IPS-NIHi11 (cell line): ENCODE measurements at regions not wholly inside any gene's neighbourhood (a gene's known extent, or its start where the extent isn't known, plus 50 kb on each side); places are given as distances from the start of the nearest gene placed in this dataset.
A peak's percentile ranks its signal among the peaks of the same experiment; 100 is the strongest.

Source experiments
- DNase-seq: peaks from one replicate; pipeline ENCODE4 v3.0.0; 2012; ENCODE audit warnings: mixed read lengths, low spot score

DNA sequence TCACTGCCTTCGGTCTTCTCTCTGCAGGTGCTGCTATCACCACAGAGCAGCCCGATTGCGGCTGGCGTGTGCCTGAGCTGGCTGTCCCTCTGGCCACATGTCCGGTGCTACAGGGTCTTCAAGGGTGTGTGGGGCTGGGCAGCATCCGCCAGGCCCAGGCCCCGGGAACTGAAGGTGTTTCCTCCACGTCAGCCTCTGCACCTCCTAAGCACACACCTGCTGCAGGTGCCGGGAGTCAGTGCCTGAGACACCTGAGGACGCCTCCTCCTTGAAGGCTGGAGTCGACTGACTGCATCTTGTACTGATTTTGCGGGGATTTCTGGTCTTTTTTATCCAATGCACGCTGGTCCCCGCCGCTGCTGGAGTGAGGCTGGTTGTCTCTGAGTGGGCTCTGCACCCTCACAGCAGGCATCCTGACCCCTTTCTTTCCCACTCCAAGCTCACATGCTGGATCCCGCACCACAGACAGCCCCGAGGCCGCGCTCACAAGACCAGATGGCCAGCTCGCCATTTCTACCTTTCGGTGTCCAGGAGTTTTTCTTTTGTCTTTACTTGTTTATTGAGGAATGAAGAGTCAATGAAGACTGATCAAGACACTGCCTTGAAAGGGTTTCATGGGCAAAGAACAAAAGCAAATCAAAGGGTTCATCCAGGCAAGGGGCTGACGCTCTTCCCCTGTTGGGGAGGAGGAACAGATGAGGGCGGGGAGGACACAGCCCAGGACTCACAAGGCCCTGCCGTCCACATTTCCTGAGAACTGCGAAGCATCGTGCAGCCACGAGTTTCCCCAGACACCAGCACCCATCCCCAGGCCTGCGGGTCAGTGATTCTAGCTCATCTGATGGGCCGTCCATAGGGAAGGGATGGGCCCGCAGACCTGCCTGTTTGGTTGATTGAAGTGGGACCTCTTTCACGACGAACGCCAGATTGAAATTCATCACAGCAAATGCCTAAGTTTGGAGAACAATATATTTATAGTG, 203.8 kb upstream of the SOX1 start:
- no peak for DNase-seq

DNA sequence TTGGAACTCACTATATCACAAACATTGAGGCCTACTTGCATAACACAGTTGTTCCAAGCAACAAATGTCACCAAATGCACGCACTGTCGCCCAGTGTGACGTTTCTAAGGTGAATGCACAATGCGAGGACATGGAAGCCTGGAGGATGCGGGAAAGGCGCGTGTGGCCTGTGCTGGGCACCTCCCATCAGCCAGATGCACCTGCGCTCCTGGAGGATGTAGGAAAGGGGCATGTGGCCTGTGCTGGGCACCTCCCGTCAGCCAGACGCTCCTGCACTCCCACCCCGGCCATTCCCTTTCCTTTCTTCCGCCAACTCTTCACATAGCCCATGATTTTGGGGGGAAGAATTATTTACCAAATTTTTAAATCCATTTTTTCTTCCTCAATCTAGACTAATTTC, 202.4 kb upstream of the SOX1 start:
- DNase-seq, result no peak

DNA sequence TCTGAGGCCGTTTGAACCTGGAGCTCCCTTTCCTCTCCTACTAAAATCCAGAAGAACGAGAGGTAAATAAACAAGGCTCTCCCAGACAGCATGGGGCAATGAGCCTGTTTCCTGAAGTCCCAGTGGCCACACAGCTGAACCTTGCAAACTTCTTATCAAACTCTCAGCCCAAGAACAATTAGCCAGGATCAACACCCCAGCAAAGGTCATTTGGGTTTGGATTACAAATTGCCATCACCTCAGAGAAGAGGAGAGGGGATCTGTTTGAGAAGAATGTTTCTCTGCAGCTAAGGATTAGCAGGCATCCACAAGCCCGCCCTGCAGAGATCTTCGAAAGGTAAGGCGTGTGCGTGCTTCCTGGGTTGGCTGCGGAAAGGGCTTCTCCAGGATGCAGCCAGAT, 201.9 kb upstream of the SOX1 start:
- no peak for DNase-seq

DNA sequence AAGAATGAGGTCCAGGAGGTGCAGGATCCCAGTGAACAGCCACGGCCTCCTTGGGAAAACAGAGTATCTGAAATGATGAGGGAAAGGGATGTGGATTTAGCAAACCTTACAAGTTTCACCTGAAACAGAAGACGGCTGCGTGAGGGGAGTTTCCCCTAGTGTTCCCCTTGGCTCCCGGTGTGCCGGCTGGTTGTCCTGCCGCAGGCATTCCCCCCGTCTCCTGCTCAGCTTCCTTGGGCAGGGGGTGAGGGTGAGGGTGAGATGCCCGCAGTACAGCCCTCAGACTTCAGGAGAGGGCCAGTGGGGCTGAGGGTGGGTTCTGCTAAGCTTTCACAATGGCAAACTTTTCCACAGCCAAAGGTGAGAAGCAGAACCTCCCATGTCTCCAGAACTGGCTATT, 201.1 kb upstream of the SOX1 start:
- no peak for DNase-seq

DNA sequence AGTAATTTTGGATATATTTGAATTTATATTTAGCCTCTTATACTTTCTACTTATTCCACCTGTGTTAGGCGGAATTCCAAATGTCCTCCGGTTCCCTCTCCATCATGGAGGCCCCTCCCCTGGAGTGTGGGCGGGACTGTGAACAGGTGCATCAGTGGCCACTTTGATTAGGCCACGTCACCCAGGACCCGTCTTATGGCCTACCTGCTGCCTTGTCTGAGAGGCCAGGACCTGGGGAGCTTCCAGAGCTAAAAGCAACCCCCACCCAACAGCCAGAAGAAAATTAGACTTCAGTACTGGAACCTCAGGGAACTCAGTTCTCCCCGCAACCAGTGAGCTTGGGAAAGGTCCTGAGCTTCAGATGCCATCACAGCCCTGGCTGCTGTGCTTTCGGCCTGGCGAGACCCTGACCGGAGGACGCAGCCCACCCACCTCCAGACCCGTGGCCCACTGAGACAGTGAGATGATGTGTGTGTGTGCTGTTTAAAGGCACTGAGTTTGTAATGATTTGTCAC, 200.2 kb upstream of the SOX1 start:
- DNase-seq, result no peak

DNA sequence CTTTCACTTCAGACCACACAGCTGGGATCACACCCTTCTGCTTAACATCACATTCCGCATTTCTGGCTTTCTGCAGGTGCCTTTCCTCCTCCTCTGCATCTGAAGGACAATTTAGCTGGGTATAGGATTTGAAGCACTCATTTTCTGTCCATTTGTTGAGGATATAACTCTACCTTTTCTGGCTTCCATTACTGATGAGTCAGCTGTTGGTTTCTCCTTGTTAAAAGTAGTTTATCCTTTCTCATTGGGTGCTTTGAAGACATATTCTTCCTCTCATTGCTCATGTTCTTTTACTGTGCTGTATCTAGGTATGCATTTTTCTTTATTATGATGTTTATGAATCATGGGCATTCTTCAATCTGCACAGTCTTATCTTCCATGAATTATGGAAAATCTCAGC, 199.3 kb upstream of the SOX1 start:
- DNase-seq, result no peak

DNA sequence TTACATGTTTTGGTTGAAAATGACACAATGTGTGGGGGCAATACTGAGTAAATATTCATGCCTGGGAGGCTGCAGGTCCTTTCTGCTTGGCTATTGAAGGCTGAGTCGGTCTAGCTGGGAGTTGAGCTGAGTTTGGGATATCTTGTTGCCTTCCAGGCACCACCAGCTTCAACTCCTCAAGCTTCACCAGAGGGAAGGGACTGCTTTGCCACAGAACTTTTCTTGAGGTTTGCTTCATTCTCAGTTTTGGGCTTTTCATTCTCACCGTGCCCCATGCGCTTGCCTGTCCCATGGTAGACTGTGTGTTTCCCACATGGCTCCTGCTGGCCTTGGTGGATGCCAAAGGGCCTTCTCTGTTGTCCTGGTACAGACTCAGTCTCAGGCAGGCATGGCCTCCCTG, 198.2 kb upstream of the SOX1 start:
- DNase-seq, result no peak

DNA sequence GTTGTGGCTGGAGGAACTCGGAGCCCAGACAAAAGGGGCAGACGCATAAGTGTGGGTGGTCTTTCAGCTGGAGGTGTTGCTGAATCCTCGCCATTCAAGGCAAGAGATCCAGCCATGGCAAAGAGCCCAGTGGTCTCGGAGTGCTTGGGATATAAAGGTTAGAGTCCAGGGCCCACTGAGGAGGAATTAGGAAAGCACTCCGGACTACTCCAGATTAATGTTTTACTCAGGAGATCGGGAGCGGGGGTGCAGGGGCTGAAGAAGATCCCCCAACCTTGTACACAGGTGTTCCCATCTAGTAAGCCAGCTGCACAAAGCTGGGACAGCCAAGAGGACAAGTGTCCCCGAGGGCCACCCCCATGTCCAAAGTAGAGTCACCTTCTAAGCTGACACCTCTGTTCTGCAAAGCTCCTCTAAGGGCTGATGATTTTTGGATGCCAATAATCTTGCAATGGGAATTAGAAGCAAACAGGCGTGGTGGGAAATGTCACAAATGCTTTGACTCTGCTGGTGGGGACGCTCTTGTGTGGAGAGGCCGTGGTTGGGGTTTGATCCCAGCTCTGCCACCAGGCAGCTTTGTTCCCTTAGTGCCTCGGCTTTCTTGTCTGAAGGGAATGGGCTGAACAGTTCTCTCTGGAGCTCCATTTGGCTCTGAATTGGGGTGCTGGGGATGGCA, 194.3 kb upstream of the SOX1 start:
- DNase-seq, result no peak

DNA sequence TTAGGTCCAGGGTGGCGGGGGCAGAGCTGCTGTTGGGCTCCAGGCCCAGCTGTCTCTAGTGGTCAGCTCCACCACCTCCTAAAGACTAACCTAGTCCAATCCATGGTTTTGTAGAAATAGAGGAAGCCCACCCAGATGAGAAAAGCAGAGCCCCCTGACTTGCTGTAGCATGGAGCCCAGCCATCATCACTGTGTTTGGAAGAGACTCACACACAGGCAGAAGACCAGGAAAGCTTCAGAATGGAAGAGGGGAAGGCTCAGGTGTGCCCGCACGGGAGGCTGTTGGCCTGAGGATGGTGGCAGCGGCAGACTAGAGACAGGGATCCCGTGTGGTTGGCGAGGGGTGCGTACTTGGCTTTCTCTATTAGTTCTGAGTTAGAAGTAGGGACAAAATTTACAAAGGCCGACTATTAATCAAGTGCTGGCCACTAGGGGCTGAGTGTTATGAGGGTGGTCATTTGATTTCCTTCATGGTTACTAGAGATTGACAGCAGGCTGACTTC, 193.2 kb upstream of the SOX1 start:
- DNase-seq, result no peak

DNA sequence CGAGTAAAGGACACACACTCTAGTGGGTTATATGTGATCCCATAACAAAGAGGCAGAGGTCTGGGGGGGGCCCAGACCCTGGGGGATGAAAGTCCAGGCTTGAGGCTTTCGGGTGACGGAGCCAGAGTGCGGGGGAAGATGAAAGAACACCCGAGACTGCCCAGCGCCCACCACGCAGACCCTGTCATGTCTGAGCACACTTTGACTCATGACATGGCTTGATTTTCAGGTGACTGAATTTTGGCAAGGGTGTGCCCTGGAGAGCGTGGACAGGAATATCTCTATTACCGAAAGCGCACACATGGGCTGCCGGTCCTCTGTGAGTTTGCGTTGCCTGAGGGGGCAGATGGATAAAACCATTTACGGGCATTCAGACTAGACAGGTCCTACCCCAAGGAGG, 192.0 kb upstream of the SOX1 start:
- no peak for DNase-seq

DNA sequence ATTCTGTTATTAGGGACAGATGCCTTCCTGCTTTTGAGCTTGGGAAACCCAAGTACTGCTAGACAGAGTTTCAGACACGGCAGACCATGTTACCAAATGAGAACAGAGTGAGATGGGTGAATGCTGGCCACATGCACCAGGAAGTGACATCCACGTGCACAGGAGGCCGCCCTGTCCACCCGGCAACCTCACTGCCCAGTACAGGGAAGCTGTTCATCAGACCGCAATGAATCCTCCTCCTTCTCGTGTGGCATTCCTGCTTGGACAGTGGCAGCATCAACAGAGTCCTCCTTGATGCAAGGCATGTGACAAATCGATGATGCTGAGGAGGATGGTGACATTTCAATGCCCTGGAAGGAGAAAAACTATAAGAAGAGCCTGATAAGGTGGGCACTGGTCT, 191.0 kb upstream of the SOX1 start:
- no peak for DNase-seq

DNA sequence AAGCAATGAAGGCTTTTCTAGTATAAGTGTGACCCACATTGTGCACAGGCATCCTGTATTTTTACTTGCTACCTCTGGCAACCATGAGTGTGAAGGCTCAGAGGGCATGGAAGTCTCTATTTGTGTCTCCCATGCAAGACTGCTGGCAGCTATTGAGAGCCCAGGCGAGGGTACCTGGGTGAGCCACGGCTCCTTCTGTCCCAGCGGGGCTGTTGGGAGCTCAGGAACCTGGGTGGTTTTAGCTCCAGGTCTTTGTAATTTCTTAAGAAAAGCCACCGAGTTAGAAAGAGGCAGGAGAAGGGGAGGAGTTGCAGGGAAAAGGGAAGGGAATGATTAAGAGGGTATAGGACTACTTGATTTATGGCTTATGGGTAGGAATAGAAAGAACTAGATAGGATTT, 190.4 kb upstream of the SOX1 start:
- DNase-seq, result no peak

DNA sequence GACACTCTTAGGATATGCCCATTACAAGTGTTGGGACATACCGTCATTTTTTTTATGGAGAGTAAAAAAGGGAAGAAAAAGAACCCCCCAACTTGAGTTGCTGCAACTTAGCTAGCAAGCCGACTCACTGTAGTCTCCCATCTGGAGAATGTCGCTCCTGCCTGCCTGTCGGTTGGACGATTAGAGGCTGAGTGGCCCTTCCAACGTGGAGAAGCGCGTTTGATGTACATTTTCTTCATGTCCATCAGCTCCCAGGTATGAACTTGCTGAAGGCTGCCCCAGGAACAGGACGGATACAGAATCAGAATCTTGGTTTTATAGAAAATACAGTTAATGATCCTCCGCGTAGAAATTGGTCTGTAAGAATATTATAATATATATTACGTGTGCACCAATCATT, 189.0 kb upstream of the SOX1 start:
- no peak for DNase-seq

DNA sequence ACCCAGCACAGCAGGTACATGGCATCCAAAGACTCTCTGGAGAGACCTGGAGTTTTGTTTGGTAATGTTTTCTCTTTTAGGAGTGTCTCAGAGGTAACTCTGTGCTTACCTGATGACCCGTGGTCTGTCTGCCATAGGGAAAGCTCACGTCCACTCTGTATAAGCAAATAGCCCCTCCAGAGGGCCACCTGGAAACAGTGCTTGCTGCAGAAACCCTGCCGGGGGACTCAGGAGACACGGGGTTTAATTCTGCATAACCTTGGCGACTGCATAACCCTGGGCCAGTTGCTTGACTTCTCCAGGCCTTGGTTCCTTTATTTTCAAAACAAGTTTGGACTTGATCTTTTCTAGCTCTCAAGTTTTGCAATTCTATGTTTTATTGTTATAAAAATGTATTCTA, 187.2 kb upstream of the SOX1 start:
- no peak for DNase-seq

DNA sequence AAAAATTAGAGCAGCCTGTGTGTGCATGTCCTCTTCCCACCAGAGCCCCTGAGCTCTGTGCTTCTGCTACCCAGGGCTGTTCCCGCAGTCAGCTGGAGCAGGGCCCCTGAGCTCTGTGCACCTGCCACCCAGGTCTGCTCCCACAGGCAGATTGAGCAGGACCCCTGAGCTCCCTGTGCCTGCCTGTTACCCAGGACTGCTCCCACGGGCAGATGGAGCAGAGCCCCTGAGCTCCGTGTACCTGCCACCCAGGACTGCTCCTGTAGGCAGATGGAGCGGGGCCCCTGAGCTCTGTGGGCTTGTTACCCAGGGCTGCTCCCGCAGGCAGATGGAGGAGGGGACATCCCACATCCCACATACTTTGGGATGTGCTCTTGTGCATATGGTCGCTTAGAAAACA, 186.8 kb upstream of the SOX1 start:
- no peak for DNase-seq

DNA sequence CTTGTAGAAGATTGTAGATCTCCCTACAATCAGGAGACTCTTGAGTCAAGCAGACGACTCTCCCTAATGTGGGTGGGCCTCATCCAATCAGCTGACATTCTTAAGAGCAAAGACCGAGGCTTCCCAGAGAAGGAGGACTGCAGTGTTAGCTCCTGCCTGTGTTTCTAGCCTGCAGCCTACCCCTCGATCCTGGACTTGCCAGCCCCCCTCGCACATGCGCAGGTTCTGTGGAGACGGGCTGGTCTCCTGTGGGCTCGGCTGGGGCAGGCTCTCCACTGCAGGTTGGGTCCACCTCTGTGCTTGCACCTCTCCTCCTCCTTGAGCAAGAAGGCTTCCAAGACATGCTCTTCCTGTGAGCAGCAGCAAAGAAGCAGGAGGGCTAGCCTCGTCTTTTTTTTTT, 185.2 kb upstream of the SOX1 start:
- DNase-seq, result no peak

DNA sequence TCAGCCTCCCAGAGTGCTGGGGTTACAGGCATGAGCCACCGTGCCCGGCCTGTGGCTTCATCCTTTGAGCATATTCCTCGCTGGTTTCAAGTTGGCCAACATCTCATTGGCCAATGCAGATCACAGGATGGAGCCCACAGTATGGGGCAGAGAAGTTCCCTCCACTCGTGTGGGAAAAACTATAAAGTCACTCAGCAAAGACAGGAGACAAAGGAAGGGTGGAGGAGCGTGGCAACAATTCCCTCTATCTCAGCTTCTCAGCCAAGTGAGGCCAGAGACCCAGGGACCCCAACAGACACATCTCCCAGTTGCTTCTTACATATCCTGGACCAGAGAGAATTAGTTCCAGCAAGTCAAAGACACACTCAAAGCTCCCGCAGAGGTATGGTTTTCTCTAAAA, 184.6 kb upstream of the SOX1 start:
- no peak for DNase-seq

DNA sequence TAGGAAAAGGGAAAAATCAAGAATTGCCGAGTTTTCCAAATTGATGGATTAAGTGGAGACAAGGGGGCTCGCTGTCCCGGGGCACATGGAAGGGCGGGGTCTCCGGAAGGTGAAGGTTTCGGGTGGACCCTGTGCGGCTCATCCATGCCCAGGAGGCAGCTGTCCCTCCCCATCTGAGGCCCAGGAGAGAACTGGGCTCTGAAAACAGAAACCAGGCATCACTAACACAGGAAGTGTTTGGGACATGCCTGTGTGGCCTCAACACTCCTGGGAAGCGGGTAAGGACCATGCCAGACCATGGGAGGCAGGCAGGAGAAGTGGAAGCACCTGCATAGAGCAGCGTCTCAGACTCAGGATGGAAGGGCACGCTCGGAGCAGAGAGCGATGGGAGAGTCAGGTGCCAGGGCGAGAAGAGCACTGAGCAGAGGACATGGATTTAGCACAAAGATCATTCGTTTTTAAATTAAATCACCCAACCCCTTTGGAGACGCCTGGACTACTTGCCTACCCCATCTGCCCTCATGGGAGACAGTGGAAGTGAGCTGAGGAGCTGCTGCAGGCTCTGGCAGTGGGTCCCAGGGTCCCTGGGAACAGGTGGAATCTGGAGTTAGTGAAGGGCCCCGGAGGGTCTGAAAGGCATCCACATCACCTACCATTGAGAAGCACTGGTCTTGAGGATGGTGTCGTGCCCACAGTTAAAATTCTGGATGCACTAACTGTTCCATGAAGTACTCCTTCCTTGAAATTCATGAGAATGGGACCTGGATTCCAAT, 183.2 kb upstream of the SOX1 start:
- DNase-seq, result no peak

DNA sequence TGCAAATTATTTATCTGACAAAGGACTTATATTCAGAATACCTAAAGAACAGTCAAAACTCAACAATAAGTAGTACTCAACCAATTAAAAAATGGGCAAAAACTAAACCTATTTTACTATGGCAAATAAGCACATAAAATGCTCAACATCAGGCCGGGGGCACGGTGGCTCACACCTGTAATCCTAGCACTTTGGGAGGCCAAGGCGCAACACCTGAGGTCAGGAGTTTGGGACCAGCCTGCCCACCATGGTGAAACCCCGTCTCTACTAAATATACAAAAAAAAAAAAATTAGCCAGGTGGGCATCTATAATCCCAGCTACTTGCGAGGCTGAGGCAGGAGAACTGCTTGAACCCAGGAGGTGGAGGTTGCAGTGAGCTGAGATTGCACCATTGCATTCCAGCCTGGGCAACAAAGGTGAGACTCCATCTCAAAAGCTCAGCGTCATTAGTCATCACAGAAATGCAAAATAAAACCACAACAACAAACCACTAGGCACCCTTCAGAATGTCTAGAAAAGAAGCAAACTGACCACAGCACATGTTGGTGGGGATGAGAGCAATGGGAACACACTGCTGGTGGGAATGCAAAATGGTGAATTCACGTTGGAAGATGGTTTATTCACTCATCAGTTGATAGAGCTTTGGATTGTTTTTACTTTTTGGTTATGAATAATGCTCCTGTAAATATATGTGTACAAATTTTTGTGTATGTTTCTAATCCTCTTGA, 180.6 kb upstream of the SOX1 start:
- no peak for DNase-seq

DNA sequence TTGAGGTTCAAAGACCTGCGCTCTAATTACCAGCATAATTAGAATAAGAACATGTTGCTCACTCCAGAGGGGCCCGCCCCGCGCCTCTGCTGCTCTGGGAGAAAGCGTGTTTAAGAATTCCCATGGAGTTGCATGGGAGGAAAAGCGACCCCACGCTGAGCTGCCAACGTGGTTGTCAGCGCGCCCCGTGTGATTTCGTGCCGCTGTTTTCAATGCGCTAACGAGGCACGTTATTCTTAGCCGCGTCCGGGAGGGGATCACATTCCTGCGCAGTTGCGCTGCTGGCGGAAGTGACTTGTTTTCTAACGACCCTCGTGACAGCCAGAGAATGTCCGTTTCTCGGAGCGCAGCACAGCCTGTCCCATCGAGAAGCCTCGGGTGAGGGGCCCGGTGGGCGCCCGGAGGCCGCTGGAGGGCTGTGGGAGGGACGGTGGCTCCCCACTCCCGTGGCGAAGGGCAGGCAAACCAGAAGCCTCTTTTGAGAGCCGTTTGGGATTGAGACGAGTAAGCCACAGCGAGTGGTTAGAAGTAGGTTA, 173.8 kb upstream of the SOX1 start:
- peak; percentile 57 for DNase-seq
